ENCODE measurements at regions not wholly inside any gene's neighbourhood (a gene's known extent, or its start where the extent isn't known, plus 50 kb on each side); places are given as distances from the start of the nearest gene placed in this dataset.

DNA sequence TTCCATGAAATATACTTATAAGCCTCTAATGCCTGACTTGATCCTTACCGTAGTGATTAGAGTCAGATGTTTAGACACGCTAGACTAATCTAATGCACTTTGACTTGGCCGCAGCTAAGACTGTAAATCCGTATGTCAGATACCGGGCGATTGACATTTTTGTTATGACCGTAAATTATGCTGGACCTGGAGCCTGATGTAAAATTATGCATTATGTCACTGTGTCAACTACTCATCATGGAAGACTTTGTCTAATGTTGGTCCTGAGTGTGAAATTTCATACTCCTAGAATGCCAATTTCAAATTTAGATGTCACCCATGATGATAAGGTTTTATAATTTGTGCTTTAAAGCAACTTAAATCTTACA, 123.6 kb upstream of the LIMCH1 start:
- Histone ChIP-seq H3K36me3 (ENCODE audit: control insufficient read depth in 2 of 2, extremely low read depth in 1 of 2, insufficient read depth in 2 of 2, low read length in 2 of 2) (no peaks in the 10 kb centered on the region), H3K4me2 (ENCODE audit: insufficient read depth, low read length) (no peak overlapping the region), H3K4me3 (replicated peaks in 1 of 3; ENCODE audit: insufficient read depth in 1 of 3, low read depth in 1 of 3, low read length in 3 of 3) (no peak overlapping the region), H4K20me1 (replicated peaks; ENCODE audit: control insufficient read depth, extremely low read depth, insufficient read depth, low read length) (no peaks in the 10 kb centered on the region), H3K27ac (ENCODE audit: insufficient read depth, low read depth, low read length) (no peak overlapping the region), H3K27me3 (ENCODE audit: control insufficient read depth in 2 of 2, insufficient read depth in 2 of 2, low read length in 2 of 2) (peaks cover 0 to 9% of the 10 kb centered on the region in 2 experiments), H3K9me3 (replicated peaks; ENCODE audit: control insufficient read depth, insufficient read depth, low read length) (no peaks in the 10 kb centered on the region), H3K4me1 (ENCODE audit: control insufficient read depth, extremely low read depth, insufficient read depth, low read length) (peaks cover 2% of the 10 kb centered on the region), H3K9me1 (replicated peaks; ENCODE audit: control insufficient read depth, extremely low read depth, insufficient read depth, low read length) (no peaks in the 10 kb centered on the region), H3K9ac (replicated peaks; ENCODE audit: extremely low read depth, insufficient read depth, low read length) (no peak overlapping the region), H3K79me2 (ENCODE audit: control insufficient read depth, insufficient read depth, low read length) (no peaks in the 10 kb centered on the region), H2AFZ (ENCODE audit: low read depth, low read length) (no peak overlapping the region)
- POLR2A ChIA-PET, result no interaction called here
- BruUV-seq (replicated peaks), result no TSS peak
- dilution Hi-C loops (cut with MboI; ENCODE audit: extremely low pct_ligation_motif_present, low sequenced_read_pairs), result no loop called here
- TF ChIP-seq EZH2 (IDR thresholded peaks at IDR 0.05; ENCODE audit: borderline replicate concordance, low read depth, low read length, severe bottlenecking) (no peak), JUN (IDR thresholded peaks at IDR 0.05; ENCODE audit: borderline replicate concordance, insufficient read depth, insufficient read length, low read depth) (no peak), POLR2AphosphoS5 (IDR thresholded peaks at IDR 0.05; ENCODE audit: insufficient read depth, low read depth, low read length) (no peak), POLR2A (IDR thresholded peaks at IDR 0.05; ENCODE audit: low read depth, low read length) (no peak), FOS (IDR thresholded peaks at IDR 0.05; ENCODE audit: borderline replicate concordance, insufficient read depth, low read length) (no peak), GATA2 (IDR thresholded peaks at IDR 0.05; ENCODE audit: insufficient read depth, insufficient read length, low read depth, low read length) (no peak), MYC (IDR thresholded peaks at IDR 0.05; ENCODE audit: low read depth, low read length) (no peak)
- TF ChIP-seq, protein P1, sequence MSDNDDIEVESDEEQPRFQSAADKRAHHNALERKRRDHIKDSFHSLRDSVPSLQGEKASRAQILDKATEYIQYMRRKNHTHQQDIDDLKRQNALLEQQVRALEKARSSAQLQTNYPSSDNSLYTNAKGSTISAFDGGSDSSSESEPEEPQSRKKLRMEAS (IDR thresholded peaks at IDR 0.05; ENCODE audit: insufficient read depth, insufficient read length), result no peak
- TF ChIP-seq, protein P2, sequence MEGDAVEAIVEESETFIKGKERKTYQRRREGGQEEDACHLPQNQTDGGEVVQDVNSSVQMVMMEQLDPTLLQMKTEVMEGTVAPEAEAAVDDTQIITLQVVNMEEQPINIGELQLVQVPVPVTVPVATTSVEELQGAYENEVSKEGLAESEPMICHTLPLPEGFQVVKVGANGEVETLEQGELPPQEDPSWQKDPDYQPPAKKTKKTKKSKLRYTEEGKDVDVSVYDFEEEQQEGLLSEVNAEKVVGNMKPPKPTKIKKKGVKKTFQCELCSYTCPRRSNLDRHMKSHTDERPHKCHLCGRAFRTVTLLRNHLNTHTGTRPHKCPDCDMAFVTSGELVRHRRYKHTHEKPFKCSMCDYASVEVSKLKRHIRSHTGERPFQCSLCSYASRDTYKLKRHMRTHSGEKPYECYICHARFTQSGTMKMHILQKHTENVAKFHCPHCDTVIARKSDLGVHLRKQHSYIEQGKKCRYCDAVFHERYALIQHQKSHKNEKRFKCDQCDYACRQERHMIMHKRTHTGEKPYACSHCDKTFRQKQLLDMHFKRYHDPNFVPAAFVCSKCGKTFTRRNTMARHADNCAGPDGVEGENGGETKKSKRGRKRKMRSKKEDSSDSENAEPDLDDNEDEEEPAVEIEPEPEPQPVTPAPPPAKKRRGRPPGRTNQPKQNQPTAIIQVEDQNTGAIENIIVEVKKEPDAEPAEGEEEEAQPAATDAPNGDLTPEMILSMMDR (IDR thresholded peaks at IDR 0.05; ENCODE audit: extremely low read depth in 1 of 2, insufficient read depth in 1 of 2, low read depth in 1 of 2, low read length in 2 of 2), result no peak
- FAIRE-seq, result no peak
- DNase-seq (ENCODE audit: low read depth, low spot score), result no peak
- intact Hi-C loops (cut with micrococcal nuclease), result no loop called here
- CTCF ChIA-PET, result interaction anchor here (1.7 kb wide), 1 partner anchor 229 kb away, joined by 4 read pairs; no protein-coding TSS in a partner anchor

All from endothelial cell of umbilical vein (primary cell).